Erythroblast (primary cell): ENCODE measurements at regions not wholly inside any gene's neighbourhood (a gene's known extent, or its start where the extent isn't known, plus 50 kb on each side); places are given as distances from the start of the nearest gene placed in this dataset.

Experiments
- DNase-seq, 2 experiments: peaks; one replicate each; lab custom pipeline; 2025; lab: John Stamatoyannopoulos, UW
- GATA1 ChIP-seq: IDR thresholded peaks from 2 replicates; pipeline ENCODE4 v1.6.1; 2011; ENCODE audit warnings: low read depth, mild to moderate bottlenecking, control low read depth, low read length, moderate library complexity
- POLR2A ChIP-seq: IDR thresholded peaks from 2 replicates; pipeline ENCODE4 v1.6.1; 2011; ENCODE audit warnings: mild to moderate bottlenecking, low read length

DNA sequence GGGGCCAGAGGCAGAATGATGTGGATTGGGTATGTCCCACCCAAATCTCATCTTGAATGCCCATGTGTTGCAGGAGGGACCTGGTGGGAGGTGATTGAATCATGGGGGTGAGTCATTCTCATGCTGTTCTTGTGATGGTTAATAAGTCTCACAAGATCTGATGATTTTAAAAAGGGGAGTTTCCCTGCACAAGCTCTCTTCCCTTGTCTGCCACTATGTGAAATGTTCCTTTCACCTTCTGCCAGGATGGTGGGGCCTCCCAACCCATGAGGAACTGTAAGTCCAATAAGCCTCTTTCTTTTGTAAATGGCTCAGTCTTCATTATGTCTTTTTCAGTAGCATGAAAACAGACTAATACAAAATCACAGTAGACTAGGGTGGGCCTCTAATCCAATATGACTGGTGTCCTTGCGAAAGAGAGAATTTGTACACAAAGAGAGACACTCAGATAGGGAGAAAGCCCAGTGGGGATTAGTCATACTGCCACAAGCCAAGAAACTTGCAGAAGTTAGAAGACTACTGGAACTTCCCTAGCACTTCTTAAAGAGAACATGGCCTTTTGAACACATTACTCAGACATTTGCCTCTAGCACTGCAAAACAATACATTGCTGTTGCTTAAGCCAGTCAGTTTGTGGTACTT is 68.4 kb downstream of the ANXA1 start:
- TF ChIP-seq POLR2A (no peak), GATA1 (no peak)
- DNase-seq = peak; percentile 1 to 18

DNA sequence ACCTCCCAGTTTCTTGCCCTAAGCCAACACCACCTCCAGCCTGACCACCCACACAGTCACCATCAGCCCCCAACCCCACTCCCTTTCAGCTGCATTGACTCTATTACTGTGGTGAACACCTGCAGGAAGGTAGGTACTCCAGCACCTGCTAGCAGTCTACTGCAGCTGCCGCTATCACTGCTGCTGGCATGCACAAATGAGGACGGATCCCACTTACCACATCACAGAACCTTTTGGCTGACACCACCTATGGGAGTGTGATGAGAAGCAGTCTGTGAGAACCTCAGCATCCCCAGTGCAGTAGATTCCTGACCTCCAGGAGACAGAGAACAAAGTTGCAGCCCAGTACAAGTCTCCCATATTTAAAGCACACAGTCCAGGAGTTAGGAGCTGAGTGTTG is 71.9 kb downstream of the ANXA1 start:
- TF ChIP-seq GATA1 (no peak), POLR2A (no peak)
- DNase-seq = no peak

DNA sequence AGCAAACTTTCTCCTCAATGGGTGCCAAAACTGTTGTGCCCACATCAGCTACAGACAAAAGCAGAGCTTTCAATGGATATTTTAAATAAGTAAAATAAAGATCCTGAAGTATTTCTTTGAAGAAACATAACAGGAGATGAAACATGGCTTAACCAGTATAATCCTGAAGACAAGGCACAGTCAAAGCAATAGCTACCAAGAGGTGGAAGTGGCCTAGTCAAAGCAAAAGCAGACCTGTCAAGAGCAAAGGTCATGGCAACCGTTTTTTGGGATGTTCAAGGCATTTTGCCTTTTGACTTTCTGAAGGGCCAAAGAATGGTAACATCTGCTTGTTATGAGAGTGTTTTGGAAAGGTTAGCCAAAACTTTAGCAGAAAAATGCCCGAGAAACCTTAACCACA is 77.9 kb downstream of the ANXA1 start:
- TF ChIP-seq POLR2A = no peak
- TF ChIP-seq GATA1 = no peak
- no peak for DNase-seq

DNA sequence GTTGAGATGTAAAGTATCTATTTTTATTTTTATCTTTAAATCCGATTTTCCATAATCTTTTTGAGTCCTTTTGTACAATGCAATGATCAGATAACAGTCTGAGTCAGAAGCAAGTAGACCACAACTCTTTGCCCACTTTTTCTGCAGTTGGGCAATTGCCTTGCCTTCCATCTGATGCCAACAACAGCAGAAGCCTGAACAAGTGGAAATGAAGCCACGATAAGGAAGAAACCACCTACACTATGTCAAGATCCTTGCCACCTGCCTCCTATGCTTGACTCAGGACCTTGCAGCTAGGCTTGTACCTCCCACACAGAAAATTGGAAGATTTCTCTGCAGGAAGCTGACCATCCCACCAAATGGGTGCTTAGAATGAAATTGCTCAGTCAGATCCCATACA is 78.6 kb downstream of the ANXA1 start:
- DNase-seq = no peak
- TF ChIP-seq POLR2A = no peak
- no peak for TF ChIP-seq GATA1

GRCh38 chr9:73231203-73231602 is 79.5 kb downstream of the ANXA1 start:
- no peak for TF ChIP-seq GATA1
- TF ChIP-seq POLR2A = no peak
- no peak for DNase-seq

- TF ChIP-seq POLR2A = no peak
- TF ChIP-seq GATA1 = no peak
- no peak for DNase-seq
These were observed 81.8 kb downstream of the ANXA1 start for GRCh38 chr9:73233359-73234007.

GRCh38 chr9:73234008-73234360 is 82.3 kb downstream of the ANXA1 start:
- TF ChIP-seq GATA1 (no peak), POLR2A (no peak)
- no peak for DNase-seq

DNA sequence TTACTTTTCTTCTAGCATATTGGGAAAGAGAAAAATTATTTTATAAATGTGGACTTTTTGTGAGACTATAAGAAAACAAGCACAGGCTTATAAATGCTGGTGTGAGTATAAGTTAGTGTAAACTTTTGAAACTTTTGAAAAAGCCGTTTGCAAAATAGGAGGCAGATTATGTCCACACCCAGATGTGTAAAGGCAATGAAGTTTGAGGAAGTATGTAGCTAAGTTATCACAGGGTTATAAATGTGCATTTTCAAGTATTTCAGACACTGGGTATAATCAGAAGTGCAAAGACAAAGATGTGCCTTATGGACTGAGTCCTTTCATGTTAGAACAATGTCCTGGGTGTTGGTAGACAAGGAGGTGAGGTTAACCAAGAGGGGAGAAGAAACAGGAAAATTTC is 85.5 kb downstream of the ANXA1 start:
- TF ChIP-seq POLR2A (no peak), GATA1 (no peak)

GRCh38 chr9:73239570-73240265 is 88.1 kb downstream of the ANXA1 start:
- TF ChIP-seq POLR2A (no peak), GATA1 (no peak)

More for the DNA sequence above, 85.5 kb downstream of the ANXA1 start:
- no peak for DNase-seq

GRCh38 chr9:73243078-73243477 is 91.4 kb downstream of the ANXA1 start:
- DNase-seq = no peak
- no peak for TF ChIP-seq POLR2A
- no peak for TF ChIP-seq GATA1

More at GRCh38 chr9:73239570-73240265, 88.1 kb downstream of the ANXA1 start:
- DNase-seq = no peak

GRCh38 chr9:73259086-73259696 is 107.5 kb downstream of the ANXA1 start:
- no peak for TF ChIP-seq GATA1
- TF ChIP-seq POLR2A = no peak
- no peak for DNase-seq

- no peak for TF ChIP-seq GATA1
- TF ChIP-seq POLR2A = no peak
- DNase-seq = no peak
These were observed 108.8 kb downstream of the ANXA1 start for GRCh38 chr9:73260506-73260905.

- DNase-seq = no peak
- TF ChIP-seq POLR2A (no peak), GATA1 (no peak)
These were observed 113.0 kb downstream of the ANXA1 start for GRCh38 chr9:73264631-73265030.

GRCh38 chr9:73265876-73266275 is 114.2 kb downstream of the ANXA1 start:
- no peak for TF ChIP-seq POLR2A
- TF ChIP-seq GATA1 = no peak
- no peak for DNase-seq

GRCh38 chr9:73269430-73270101 is 117.9 kb downstream of the ANXA1 start:
- DNase-seq = peak; percentile 54 to 60
- TF ChIP-seq GATA1 = no peak
- no peak for TF ChIP-seq POLR2A
